Endodermal cell (in vitro differentiated cells): ENCODE measurements at regions not wholly inside any gene's neighbourhood (a gene's known extent, or its start where the extent isn't known, plus 50 kb on each side); places are given as distances from the start of the nearest gene placed in this dataset.

ENCODE experiments used
- DNase-seq: peaks from one replicate; pipeline ENCODE4 v3.0.0-alpha.2; 2017
- H3K27ac ChIP-seq: 2 replicates; pipeline ENCODE4 v1.5.1; 2013; ENCODE audit warnings: mild to moderate bottlenecking, low read depth, low read length, moderate library complexity
- H3K27me3 ChIP-seq: 2 replicates; pipeline ENCODE4 v1.6.1; 2013; ENCODE audit warnings: mild to moderate bottlenecking, low read length, moderate library complexity; ENCODE audit not compliant: insufficient read depth, control insufficient read depth, poor library complexity, severe bottlenecking
- H3K36me3 ChIP-seq: 2 replicates; pipeline ENCODE4 v1.7.0; 2013; ENCODE audit warnings: mild to moderate bottlenecking, low read length, moderate library complexity; ENCODE audit not compliant: control insufficient read depth, insufficient read depth
- H3K4me1 ChIP-seq: one replicate; pipeline ENCODE4 v1.7.0; 2013; ENCODE audit warnings: low read length; ENCODE audit not compliant: control insufficient read depth, insufficient read depth
- H3K4me3 ChIP-seq: 2 replicates; pipeline ENCODE4 v1.5.1; 2013; ENCODE audit warnings: mild to moderate bottlenecking, low read length, moderate library complexity
- H3K9ac ChIP-seq: 2 replicates; pipeline ENCODE4 v1.6.1; 2013; ENCODE audit warnings: mild to moderate bottlenecking, low read length, moderate library complexity; ENCODE audit not compliant: poor library complexity, severe bottlenecking; ENCODE audit errors: extremely low read depth
- H3K9me3 ChIP-seq: 2 replicates; pipeline ENCODE4 v1.6.1; 2013; ENCODE audit warnings: mild to moderate bottlenecking, low read length, moderate library complexity; ENCODE audit not compliant: control insufficient read depth
- H3K27ac Mint-ChIP-seq: 2 replicates; pipeline ENCODE4 v1.8.0; 2020; ENCODE audit warnings: mixed read lengths
- H3K27me3 Mint-ChIP-seq: 2 replicates; pipeline ENCODE4 v1.8.0; 2021; ENCODE audit warnings: mild to moderate bottlenecking, mixed read lengths; ENCODE audit not compliant: insufficient read depth
- H3K36me3 Mint-ChIP-seq: 2 replicates; pipeline ENCODE4 v1.8.0; 2020; ENCODE audit warnings: low read depth, mixed read lengths
- H3K4me1 Mint-ChIP-seq: 2 replicates; pipeline ENCODE4 v1.8.0; 2020; ENCODE audit warnings: mixed read lengths
- H3K4me3 Mint-ChIP-seq: 2 replicates; pipeline ENCODE4 v1.8.0; 2020; ENCODE audit warnings: mild to moderate bottlenecking, moderate library complexity, mixed read lengths
- H3K9me3 Mint-ChIP-seq: 2 replicates; pipeline ENCODE4 v1.8.0; 2020; ENCODE audit warnings: mild to moderate bottlenecking, mixed read lengths
- WGBS, 2 experiments: methylation state at CpG; one replicate each; pipeline versions ENCODE4 v1.1.5 to v1.1.7; 2013; ENCODE audit warnings: missing lambda C conversion rate in 2 of 2, mixed read lengths in 1 of 2; ENCODE audit not compliant: insufficient coverage in 1 of 2, insufficient read length in 1 of 2; 5-methylcytosine and 5-hydroxymethylcytosine counted together
- TF ChIP-seq, protein P1 (sequence below): fragments of 200-600 bp; sonication (generic); conservative IDR thresholded peaks from 2 replicates; pipeline ENCODE4 v1.5.0; 2021; ENCODE audit warnings: antibody characterized with exemption, mild to moderate bottlenecking

DNA sequence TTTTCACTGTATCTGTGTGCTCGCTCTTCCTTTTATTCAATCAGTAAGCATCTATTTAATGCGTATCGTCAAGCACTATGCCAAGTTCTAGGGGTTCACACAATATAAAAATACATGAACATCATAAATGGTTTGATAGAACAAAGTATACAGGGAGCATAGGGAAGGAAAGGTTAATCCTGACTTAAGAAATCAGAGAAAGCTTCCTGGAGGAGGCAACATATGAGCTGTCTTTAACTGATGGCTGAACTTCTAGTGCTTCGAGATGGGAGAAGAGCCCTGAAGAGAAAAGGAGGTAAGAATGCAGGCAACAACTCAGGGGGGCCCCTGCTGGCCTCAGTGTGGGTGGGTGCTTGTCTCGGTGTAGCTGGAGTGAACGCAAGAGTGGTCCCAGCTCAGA lies 63.6 kb upstream of the GALNT2 start:
- Mint-ChIP-seq H3K27ac (no peak overlapping the region), H3K36me3 (no peaks in the 10 kb centered on the region), H3K27me3 (no peaks in the 10 kb centered on the region), H3K4me1 (peaks cover 14% of the 10 kb centered on the region), H3K4me3 (no peak overlapping the region), H3K9me3 (no peaks in the 10 kb centered on the region)
- H3K36me3 ChIP-seq = no peaks in the 10 kb centered on the region
- no peak overlapping the region for H3K27ac ChIP-seq
- DNase-seq = no peak
- no peak overlapping the region for H3K9ac ChIP-seq
- peaks cover 10% of the 10 kb centered on the region for H3K4me1 ChIP-seq
- WGBS, 2 experiments = 88 to 89% methylated on average over 4 to 6 of the region's 6 CpGs
- H3K9me3 ChIP-seq = no peaks in the 10 kb centered on the region
- TF ChIP-seq, protein P1, sequence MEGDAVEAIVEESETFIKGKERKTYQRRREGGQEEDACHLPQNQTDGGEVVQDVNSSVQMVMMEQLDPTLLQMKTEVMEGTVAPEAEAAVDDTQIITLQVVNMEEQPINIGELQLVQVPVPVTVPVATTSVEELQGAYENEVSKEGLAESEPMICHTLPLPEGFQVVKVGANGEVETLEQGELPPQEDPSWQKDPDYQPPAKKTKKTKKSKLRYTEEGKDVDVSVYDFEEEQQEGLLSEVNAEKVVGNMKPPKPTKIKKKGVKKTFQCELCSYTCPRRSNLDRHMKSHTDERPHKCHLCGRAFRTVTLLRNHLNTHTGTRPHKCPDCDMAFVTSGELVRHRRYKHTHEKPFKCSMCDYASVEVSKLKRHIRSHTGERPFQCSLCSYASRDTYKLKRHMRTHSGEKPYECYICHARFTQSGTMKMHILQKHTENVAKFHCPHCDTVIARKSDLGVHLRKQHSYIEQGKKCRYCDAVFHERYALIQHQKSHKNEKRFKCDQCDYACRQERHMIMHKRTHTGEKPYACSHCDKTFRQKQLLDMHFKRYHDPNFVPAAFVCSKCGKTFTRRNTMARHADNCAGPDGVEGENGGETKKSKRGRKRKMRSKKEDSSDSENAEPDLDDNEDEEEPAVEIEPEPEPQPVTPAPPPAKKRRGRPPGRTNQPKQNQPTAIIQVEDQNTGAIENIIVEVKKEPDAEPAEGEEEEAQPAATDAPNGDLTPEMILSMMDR = no peak
- H3K27me3 ChIP-seq = no peaks in the 10 kb centered on the region
- no peak overlapping the region for H3K4me3 ChIP-seq

DNA sequence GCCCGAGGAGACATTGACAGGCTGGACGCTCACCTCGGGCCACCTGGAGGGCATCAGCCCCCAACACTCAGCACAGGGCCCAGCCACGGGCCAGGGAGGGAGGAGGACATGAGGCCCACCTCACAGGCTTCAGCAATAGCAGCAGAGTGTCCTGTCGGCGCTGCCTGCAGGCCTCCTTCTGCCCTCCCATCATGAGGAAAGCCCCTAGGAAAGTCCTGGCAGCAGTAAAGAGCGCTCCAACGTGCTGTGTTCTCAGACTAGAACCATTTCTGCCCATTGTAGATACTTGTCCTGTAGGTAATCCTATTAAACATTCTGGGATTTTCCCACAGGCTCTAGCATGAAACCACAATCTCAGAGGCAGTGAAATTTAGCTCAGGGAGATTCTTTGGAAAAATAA lies 62.0 kb upstream of the GALNT2 start:
- Histone ChIP-seq H3K27me3 (no peaks in the 10 kb centered on the region), H3K9ac (no peak overlapping the region), H3K4me3 (no peak overlapping the region), H3K9me3 (no peaks in the 10 kb centered on the region), H3K27ac (no peak overlapping the region), H3K36me3 (no peaks in the 10 kb centered on the region), H3K4me1 (peaks cover 10% of the 10 kb centered on the region)
- no peak overlapping the region for H3K4me3 Mint-ChIP-seq
- H3K9me3 Mint-ChIP-seq = no peaks in the 10 kb centered on the region
- no peak overlapping the region for H3K27ac Mint-ChIP-seq
- H3K36me3 Mint-ChIP-seq = no peaks in the 10 kb centered on the region
- DNase-seq = no peak
- peaks cover 13% of the 10 kb centered on the region for H3K4me1 Mint-ChIP-seq
- H3K27me3 Mint-ChIP-seq = no peaks in the 10 kb centered on the region
- WGBS, 2 experiments = 80 to 86% methylated on average over 1 to 8 of the region's 8 CpGs
- TF ChIP-seq, protein P1 = no peak

DNA sequence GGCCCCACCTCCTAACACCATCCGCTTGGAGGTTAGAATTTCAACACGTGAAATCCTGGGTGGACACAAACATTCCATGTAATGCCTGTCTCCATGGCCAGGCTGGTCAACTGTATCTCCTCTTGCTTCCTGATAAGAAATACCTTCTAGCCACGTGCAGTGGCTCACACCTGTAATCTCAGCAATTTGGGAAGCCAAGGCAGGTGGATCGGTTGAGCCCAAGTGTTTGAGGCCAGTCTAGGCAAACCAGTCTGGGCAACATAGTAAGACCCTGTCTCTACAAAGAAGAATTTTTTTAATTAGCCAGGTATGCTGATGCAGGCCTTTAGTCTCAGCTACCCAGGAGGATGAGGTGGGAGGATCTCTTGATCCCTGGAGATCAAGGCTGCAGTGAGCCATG lies 58.3 kb upstream of the GALNT2 start:
- H3K4me1 Mint-ChIP-seq = no peaks in the 10 kb centered on the region
- no peaks in the 10 kb centered on the region for H3K36me3 ChIP-seq
- WGBS, 2 experiments = 85 to 93% methylated on average over 4 of the region's 4 CpGs
- H3K27me3 ChIP-seq = no peaks in the 10 kb centered on the region
- no peaks in the 10 kb centered on the region for H3K36me3 Mint-ChIP-seq
- H3K9ac ChIP-seq = no peak overlapping the region
- H3K4me3 ChIP-seq = no peak overlapping the region
- no peaks in the 10 kb centered on the region for H3K9me3 ChIP-seq
- TF ChIP-seq, protein P1 = no peak
- H3K27me3 Mint-ChIP-seq = no peaks in the 10 kb centered on the region
- H3K27ac Mint-ChIP-seq = no peak overlapping the region
- no peak overlapping the region for H3K4me3 Mint-ChIP-seq
- H3K27ac ChIP-seq = no peak overlapping the region
- DNase-seq = no peak
- H3K4me1 ChIP-seq = no peaks in the 10 kb centered on the region
- H3K9me3 Mint-ChIP-seq = no peaks in the 10 kb centered on the region
